Suprapubic skin (tissue), 4 donors: ENCODE measurements at regions not wholly inside any gene's neighbourhood (a gene's known extent, or its start where the extent isn't known, plus 50 kb on each side); places are given as distances from the start of the nearest gene placed in this dataset.

Source experiments
- CTCF ChIP-seq, 2 donors: fragments of 200-600 bp in 1 of 2; fragments of 450-650 bp in 1 of 2; sonication (generic) in 1 of 2; IDR thresholded peaks; one replicate each; pipeline ENCODE4 v1.5.1; 2016 to 2019; ENCODE audit warnings: antibody characterized with exemption in 2 of 2, mild to moderate bottlenecking in 1 of 2, moderate library complexity in 1 of 2
- EP300 ChIP-seq: sonication (generic); formaldehyde crosslinking; IDR thresholded peaks from one replicate; pipeline ENCODE4 v1.6.1; 2017; ENCODE audit warnings: antibody characterized with exemption
- POLR2A ChIP-seq, 2 donors: fragments of 450-650 bp; IDR thresholded peaks; one replicate each; pipeline ENCODE4 v1.6.1; 2017; ENCODE audit warnings: antibody characterized with exemption in 2 of 2, mild to moderate bottlenecking in 2 of 2, moderate library complexity in 2 of 2
- POLR2AphosphoS5 ChIP-seq, 3 donors: sonication (generic); formaldehyde crosslinking; IDR thresholded peaks; one replicate each; pipeline ENCODE4 v1.6.1; 2017; ENCODE audit warnings: antibody characterized with exemption in 3 of 3

- TF ChIP-seq POLR2A (IDR thresholded peaks at IDR 0.05) (no peak), CTCF (IDR thresholded peaks at IDR 0.05) (peak in 1 of 2 donors; percentile 63), EP300 (no peak), POLR2AphosphoS5 (IDR thresholded peaks at IDR 0.05) (no peak)
Observed at GRCh38 chr1:165144757-165145397, 211.6 kb downstream of the LMX1A start.
